Testis (tissue), 2 donors: ENCODE measurements at regions not wholly inside any gene's neighbourhood (a gene's known extent, or its start where the extent isn't known, plus 50 kb on each side); places are given as distances from the start of the nearest gene placed in this dataset.

Experiments used
- DNase-seq: peaks from one replicate; pipeline ENCODE4 v3.0.0-alpha.2; 2019
- H3K27ac ChIP-seq, 2 donors: fragments of 200-600 bp; sonication (generic); one replicate each; pipeline ENCODE4 v1.5.1; 2019
- H3K27me3 ChIP-seq: fragments of 200-600 bp; sonication (generic); one replicate; pipeline ENCODE4 v1.5.1; 2019
- H3K36me3 ChIP-seq: fragments of 200-600 bp; sonication (generic); one replicate; pipeline ENCODE4 v1.5.1; 2017; ENCODE audit warnings: low read depth; ENCODE audit errors: missing control alignments
- H3K4me1 ChIP-seq: fragments of 200-600 bp; sonication (generic); one replicate; pipeline ENCODE4 v1.5.1; 2019
- H3K4me3 ChIP-seq, 2 donors: fragments of 200-600 bp; sonication (generic); one replicate each; pipeline ENCODE4 v1.5.1; 2017 to 2019
- H3K9me3 ChIP-seq: fragments of 200-600 bp; sonication (generic); one replicate; pipeline ENCODE4 v1.5.1; 2017
- POLR2A ChIP-seq: fragments of 450-650 bp; IDR thresholded peaks from one replicate; pipeline ENCODE4 v1.6.1; 2017; ENCODE audit warnings: antibody characterized with exemption, mild to moderate bottlenecking, moderate library complexity
- WGBS, 2 donors: methylation state at CpG; one replicate each; pipeline ENCODE4 v1.1.5; 2018; 5-methylcytosine and 5-hydroxymethylcytosine counted together
- intact Hi-C: fragments of 100-400 bp; cut with DNase I; formaldehyde crosslinking; loops from one replicate; pipeline ENCODE4 v1.15.1; 2023; ENCODE audit warnings: low total_unique reads
- TF ChIP-seq, protein P1 (sequence below), 3 experiments: fragments of 450-650 bp in 2 of 3; fragments of 200-600 bp in 1 of 3; sonication (generic) in 1 of 3; IDR thresholded peaks; one replicate each; pipeline ENCODE4 v1.5.1; 2016 to 2019; ENCODE audit warnings: antibody characterized with exemption in 3 of 3, mild to moderate bottlenecking in 2 of 3, moderate library complexity in 1 of 3

DNA sequence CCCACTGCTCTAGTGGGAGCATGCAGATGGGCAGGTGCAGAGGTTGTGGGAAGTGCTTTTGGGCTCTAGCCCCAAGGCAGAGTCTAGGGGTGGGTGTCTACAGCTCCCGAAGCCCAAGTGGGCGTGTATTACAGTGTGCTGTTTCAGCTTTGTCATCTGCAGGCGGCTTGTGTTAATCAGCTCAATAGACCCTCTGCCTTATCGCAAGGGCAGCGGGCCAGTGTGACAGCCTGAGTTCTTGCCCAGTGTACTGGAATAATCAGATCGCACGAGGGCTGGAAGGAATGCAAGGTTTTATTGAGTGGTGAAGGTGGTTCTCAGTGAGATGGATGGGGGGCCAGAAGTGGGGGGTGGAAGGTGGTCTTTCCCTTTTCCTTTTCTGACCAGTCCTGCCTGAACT lies 529.4 kb upstream of the AMOT start:
- no peaks in the 10 kb centered on the region for H3K4me1 ChIP-seq
- no peaks in the 10 kb centered on the region for H3K9me3 ChIP-seq
- WGBS, 2 donors: 64% methylated on average over 7 of the region's 7 CpGs; no CpG with 5 or more reads in 1 of the 2 donors
- TF ChIP-seq, protein P1, sequence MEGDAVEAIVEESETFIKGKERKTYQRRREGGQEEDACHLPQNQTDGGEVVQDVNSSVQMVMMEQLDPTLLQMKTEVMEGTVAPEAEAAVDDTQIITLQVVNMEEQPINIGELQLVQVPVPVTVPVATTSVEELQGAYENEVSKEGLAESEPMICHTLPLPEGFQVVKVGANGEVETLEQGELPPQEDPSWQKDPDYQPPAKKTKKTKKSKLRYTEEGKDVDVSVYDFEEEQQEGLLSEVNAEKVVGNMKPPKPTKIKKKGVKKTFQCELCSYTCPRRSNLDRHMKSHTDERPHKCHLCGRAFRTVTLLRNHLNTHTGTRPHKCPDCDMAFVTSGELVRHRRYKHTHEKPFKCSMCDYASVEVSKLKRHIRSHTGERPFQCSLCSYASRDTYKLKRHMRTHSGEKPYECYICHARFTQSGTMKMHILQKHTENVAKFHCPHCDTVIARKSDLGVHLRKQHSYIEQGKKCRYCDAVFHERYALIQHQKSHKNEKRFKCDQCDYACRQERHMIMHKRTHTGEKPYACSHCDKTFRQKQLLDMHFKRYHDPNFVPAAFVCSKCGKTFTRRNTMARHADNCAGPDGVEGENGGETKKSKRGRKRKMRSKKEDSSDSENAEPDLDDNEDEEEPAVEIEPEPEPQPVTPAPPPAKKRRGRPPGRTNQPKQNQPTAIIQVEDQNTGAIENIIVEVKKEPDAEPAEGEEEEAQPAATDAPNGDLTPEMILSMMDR (IDR thresholded peaks at IDR 0.05): no peak
- no peak for TF ChIP-seq POLR2A
- no peak for DNase-seq
- intact Hi-C loops: no loop called here
- H3K36me3 ChIP-seq: no peaks in the 10 kb centered on the region
- H3K27me3 ChIP-seq: no peaks in the 10 kb centered on the region
- no peak overlapping the region for H3K27ac ChIP-seq
- H3K4me3 ChIP-seq: no peak overlapping the region

DNA sequence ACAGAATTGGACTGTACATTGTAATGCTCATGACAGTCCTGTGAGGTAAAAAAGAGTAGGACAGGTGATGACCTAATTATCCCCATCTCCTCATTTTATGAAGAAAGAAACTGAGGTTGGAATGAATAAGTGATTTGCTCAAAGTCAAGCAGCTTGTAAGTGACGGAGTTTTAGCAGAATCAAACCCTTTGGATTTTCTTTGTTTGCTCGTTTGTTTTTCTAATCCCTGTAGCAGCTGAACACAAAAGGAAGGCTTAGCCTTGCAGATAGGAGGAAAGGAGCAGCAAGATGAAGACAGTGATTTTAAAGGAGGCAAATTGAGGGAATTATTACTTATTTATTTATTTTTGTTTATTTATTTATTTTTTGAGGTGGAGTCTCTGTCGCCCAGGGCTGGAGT lies 528.4 kb upstream of the AMOT start:
- Histone ChIP-seq H3K36me3 (no peaks in the 10 kb centered on the region), H3K27me3 (no peaks in the 10 kb centered on the region), H3K4me1 (no peaks in the 10 kb centered on the region), H3K27ac (no peak overlapping the region), H3K4me3 (no peak overlapping the region), H3K9me3 (no peaks in the 10 kb centered on the region)
- DNase-seq: no peak
- intact Hi-C loops: no loop called here
- TF ChIP-seq, protein P1 (IDR thresholded peaks at IDR 0.05): no peak
- TF ChIP-seq POLR2A: no peak
- WGBS, 2 donors: 67 to 73% methylated on average over 3 of the region's 3 CpGs

DNA sequence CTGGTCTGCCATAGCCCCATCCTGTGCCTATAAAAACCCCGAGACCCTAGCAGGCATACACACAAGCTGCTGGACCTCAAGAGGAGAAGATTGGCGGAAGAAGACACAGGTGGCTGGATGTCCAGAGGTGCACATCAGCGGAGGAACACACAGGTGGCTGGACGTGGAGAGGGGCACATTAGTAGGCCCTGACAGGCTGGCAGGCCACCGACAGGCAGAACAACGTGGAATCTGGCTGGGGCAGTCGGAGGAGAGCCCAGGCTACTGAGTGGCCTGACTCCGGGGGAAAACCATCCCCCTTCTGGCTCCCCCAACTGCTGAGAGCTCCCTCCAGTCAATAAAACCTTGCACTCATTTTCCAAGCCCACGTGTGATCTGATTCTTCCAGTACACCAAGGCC lies 512.5 kb upstream of the AMOT start:
- 56 to 65% methylated on average over 5 to 9 of the region's 9 CpGs for WGBS, 2 donors
- TF ChIP-seq, protein P1 (IDR thresholded peaks at IDR 0.05): no peak
- no peak for TF ChIP-seq POLR2A

DNA sequence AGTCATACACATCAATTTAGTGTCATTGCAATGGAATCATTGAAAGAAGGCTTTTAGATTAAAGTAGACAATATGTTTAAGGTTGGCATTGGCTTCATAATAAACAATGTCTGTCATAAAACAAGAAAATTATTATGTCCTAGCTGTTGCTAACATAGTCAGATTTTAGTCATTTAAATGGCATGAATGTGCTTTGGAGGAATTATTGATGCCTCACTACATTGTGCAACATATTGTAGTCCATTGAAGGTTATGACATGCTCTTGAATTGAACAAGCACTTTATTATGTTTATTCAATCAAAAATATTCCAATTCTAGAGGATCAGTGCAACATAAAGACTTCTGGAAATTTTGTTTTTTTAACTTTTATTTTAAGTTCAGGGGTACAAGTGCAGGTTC lies 489.8 kb upstream of the AMOT start:
- intact Hi-C loops: no loop called here
- Histone ChIP-seq H3K27me3 (no peaks in the 10 kb centered on the region), H3K4me1 (no peaks in the 10 kb centered on the region), H3K27ac (no peak overlapping the region), H3K9me3 (no peaks in the 10 kb centered on the region), H3K4me3 (no peak overlapping the region), H3K36me3 (no peaks in the 10 kb centered on the region)
- TF ChIP-seq, protein P1 (IDR thresholded peaks at IDR 0.05): no peak
- no peak for TF ChIP-seq POLR2A
- no peak for DNase-seq

More for the DNA sequence above, 512.5 kb upstream of the AMOT start:
- H3K4me3 ChIP-seq: no peak overlapping the region
- no peak for DNase-seq
- H3K4me1 ChIP-seq: no peaks in the 10 kb centered on the region
- H3K27me3 ChIP-seq: no peaks in the 10 kb centered on the region
- H3K27ac ChIP-seq: no peak overlapping the region
- intact Hi-C loops: no loop called here
- H3K36me3 ChIP-seq: no peaks in the 10 kb centered on the region
- H3K9me3 ChIP-seq: no peaks in the 10 kb centered on the region

DNA sequence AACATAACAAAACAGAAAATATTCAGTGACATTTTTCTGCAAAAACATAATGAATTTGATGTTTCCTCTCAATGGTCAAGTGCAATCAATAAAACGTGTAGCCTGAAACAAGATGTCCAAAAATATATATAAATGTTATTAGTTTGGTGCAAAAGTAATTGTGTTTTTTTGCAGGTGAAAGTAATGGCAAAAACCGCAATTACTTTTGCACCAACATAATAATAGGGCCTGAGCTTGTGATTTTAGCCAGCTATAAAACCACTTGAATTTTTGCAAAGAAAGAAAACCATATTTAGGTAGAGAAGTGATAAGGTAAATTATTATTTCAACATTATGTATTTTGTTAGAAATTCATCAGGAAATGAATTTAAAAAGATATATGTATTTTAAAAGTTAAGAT lies 475.3 kb upstream of the AMOT start:
- no peak overlapping the region for H3K27ac ChIP-seq
- DNase-seq: no peak
- intact Hi-C loops: no loop called here
- H3K36me3 ChIP-seq: no peaks in the 10 kb centered on the region
- H3K4me3 ChIP-seq: no peak overlapping the region
- H3K27me3 ChIP-seq: no peaks in the 10 kb centered on the region
- no peaks in the 10 kb centered on the region for H3K4me1 ChIP-seq
- TF ChIP-seq POLR2A: no peak
- TF ChIP-seq, protein P1 (IDR thresholded peaks at IDR 0.05): no peak
- no peaks in the 10 kb centered on the region for H3K9me3 ChIP-seq
- WGBS, 2 donors: 75 to 86% methylated on average over 2 of the region's 2 CpGs
